DND-41 (cell line): ENCODE measurements at regions not wholly inside any gene's neighbourhood (a gene's known extent, or its start where the extent isn't known, plus 50 kb on each side); places are given as distances from the start of the nearest gene placed in this dataset.

Experiments
- ATAC-seq: fragments of 200-7000 bp; cut with Tn5 transposase; 3 replicates; pipeline ENCODE4 v1.9.1; 2021; ENCODE audit warnings: low read depth; ENCODE audit not compliant: insufficient read depth
- DNase-seq: peaks from one replicate; pipeline ENCODE4 v3.0.0-alpha.2; 2020
- H2AFZ ChIP-seq: 2 replicates; pipeline ENCODE4 v1.6.0; 2012; ENCODE audit warnings: low read depth, low read length
- H3K27ac ChIP-seq: 2 replicates; pipeline ENCODE4 v1.5.1; 2012; ENCODE audit warnings: low read length, inconsistent platforms
- H3K27me3 ChIP-seq: fragments of 200-600 bp; sonication (generic); 2 replicates; pipeline ENCODE4 v1.6.0; 2012; ENCODE audit warnings: low read length, mild to moderate bottlenecking, inconsistent platforms; ENCODE audit not compliant: insufficient read depth, poor library complexity
- H3K36me3 ChIP-seq: 2 replicates; pipeline ENCODE4 v1.5.1; 2012; ENCODE audit warnings: low read length, inconsistent platforms; ENCODE audit not compliant: insufficient read depth
- H3K4me1 ChIP-seq: 2 replicates; pipeline ENCODE4 v1.5.1; 2012; ENCODE audit warnings: mild to moderate bottlenecking, low read length; ENCODE audit not compliant: insufficient read depth
- H3K4me2 ChIP-seq: 2 replicates; pipeline ENCODE4 v1.6.0; 2012; ENCODE audit warnings: mild to moderate bottlenecking, moderate library complexity, low read length, inconsistent platforms; ENCODE audit not compliant: insufficient read depth
- H3K4me3 ChIP-seq, 2 experiments: fragments of 200-600 bp in 1 of 2; shearing (Covaris generic) in 1 of 2; 2 replicates each; pipeline ENCODE4 v1.5.1; 2012 to 2016; ENCODE audit warnings: inconsistent platforms in 2 of 2, low read length in 2 of 2, mild to moderate bottlenecking in 2 of 2, low read depth in 1 of 2, moderate library complexity in 1 of 2
- H3K79me2 ChIP-seq: 2 replicates; pipeline ENCODE4 v1.6.0; 2012; ENCODE audit warnings: low read length, inconsistent platforms; ENCODE audit not compliant: insufficient read depth
- H3K9ac ChIP-seq: 2 replicates; pipeline ENCODE4 v1.6.0; 2012; ENCODE audit warnings: low read depth, mild to moderate bottlenecking, inconsistent platforms, low read length, moderate library complexity
- H3K9me3 ChIP-seq: 2 replicates; pipeline ENCODE4 v1.5.1; 2012; ENCODE audit warnings: low read length, moderate library complexity, mild to moderate bottlenecking, inconsistent platforms; ENCODE audit not compliant: insufficient read depth, severe bottlenecking
- H4K20me1 ChIP-seq: 2 replicates; pipeline ENCODE4 v1.6.0; 2012; ENCODE audit warnings: low read length; ENCODE audit not compliant: insufficient read depth
- EZH2 ChIP-seq: IDR thresholded peaks from 3 replicates; pipeline ENCODE4 v1.6.1; 2012; ENCODE audit warnings: borderline replicate concordance, low read depth, mild to moderate bottlenecking, moderate library complexity, low read length, inconsistent platforms; ENCODE audit not compliant: severe bottlenecking
- TF ChIP-seq, protein P1 (sequence below): IDR thresholded peaks from 2 replicates; pipeline ENCODE4 v1.5.1; 2012; ENCODE audit warnings: borderline replicate concordance, low read length, moderate library complexity, mild to moderate bottlenecking; ENCODE audit not compliant: poor library complexity, severe bottlenecking; ENCODE audit errors: extremely low read depth

- TF ChIP-seq EZH2, result no peak
- TF ChIP-seq, protein P1, sequence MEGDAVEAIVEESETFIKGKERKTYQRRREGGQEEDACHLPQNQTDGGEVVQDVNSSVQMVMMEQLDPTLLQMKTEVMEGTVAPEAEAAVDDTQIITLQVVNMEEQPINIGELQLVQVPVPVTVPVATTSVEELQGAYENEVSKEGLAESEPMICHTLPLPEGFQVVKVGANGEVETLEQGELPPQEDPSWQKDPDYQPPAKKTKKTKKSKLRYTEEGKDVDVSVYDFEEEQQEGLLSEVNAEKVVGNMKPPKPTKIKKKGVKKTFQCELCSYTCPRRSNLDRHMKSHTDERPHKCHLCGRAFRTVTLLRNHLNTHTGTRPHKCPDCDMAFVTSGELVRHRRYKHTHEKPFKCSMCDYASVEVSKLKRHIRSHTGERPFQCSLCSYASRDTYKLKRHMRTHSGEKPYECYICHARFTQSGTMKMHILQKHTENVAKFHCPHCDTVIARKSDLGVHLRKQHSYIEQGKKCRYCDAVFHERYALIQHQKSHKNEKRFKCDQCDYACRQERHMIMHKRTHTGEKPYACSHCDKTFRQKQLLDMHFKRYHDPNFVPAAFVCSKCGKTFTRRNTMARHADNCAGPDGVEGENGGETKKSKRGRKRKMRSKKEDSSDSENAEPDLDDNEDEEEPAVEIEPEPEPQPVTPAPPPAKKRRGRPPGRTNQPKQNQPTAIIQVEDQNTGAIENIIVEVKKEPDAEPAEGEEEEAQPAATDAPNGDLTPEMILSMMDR, result no peak
- no peaks in the 10 kb centered on the region for H3K9me3 ChIP-seq
- H3K27me3 ChIP-seq, result no peaks in the 10 kb centered on the region
- H4K20me1 ChIP-seq, result no peaks in the 10 kb centered on the region
- H3K36me3 ChIP-seq, result no peaks in the 10 kb centered on the region
- no peaks in the 10 kb centered on the region for H3K79me2 ChIP-seq
- ATAC-seq (no peak), DNase-seq (no peak)
- no peak overlapping the region for H2AFZ ChIP-seq
- H3K4me3 ChIP-seq, result no peak overlapping the region
- H3K27ac ChIP-seq, result no peak overlapping the region
- no peak overlapping the region for H3K4me2 ChIP-seq
- H3K4me1 ChIP-seq, result no peaks in the 10 kb centered on the region
- H3K9ac ChIP-seq, result no peak overlapping the region
Measured at GRCh38 chr10:108521827-108522492, 1357.5 kb upstream of the SORCS1 start.

GRCh38 chr10:108515821-108516220 is 1351.3 kb upstream of the SORCS1 start:
- no peak overlapping the region for H3K27ac ChIP-seq
- no peak for TF ChIP-seq EZH2
- TF ChIP-seq, protein P1, result no peak
- H3K36me3 ChIP-seq, result no peaks in the 10 kb centered on the region
- H3K27me3 ChIP-seq, result no peaks in the 10 kb centered on the region
- no peaks in the 10 kb centered on the region for H4K20me1 ChIP-seq
- no peak overlapping the region for H3K4me2 ChIP-seq
- no peaks in the 10 kb centered on the region for H3K4me1 ChIP-seq
- ATAC-seq, result no peak
- H2AFZ ChIP-seq, result no peak overlapping the region
- no peaks in the 10 kb centered on the region for H3K9me3 ChIP-seq
- H3K79me2 ChIP-seq, result no peaks in the 10 kb centered on the region
- DNase-seq, result no peak
- H3K9ac ChIP-seq, result no peak overlapping the region
- no peak overlapping the region for H3K4me3 ChIP-seq

GRCh38 chr10:108500396-108500795 is 1335.9 kb upstream of the SORCS1 start:
- no peak overlapping the region for H3K27ac ChIP-seq
- no peaks in the 10 kb centered on the region for H3K79me2 ChIP-seq
- H4K20me1 ChIP-seq, result no peaks in the 10 kb centered on the region
- TF ChIP-seq, protein P1, result no peak
- TF ChIP-seq EZH2, result no peak
- H3K9ac ChIP-seq, result no peak overlapping the region
- H3K4me2 ChIP-seq, result no peak overlapping the region
- H3K27me3 ChIP-seq, result no peaks in the 10 kb centered on the region
- no peak for ATAC-seq
- H3K4me1 ChIP-seq, result no peaks in the 10 kb centered on the region
- H3K36me3 ChIP-seq, result no peaks in the 10 kb centered on the region
- H2AFZ ChIP-seq, result no peak overlapping the region
- no peak for DNase-seq
- H3K9me3 ChIP-seq, result peaks cover 7% of the 10 kb centered on the region
- no peak overlapping the region for H3K4me3 ChIP-seq
